Pons (tissue), 1 donor: ENCODE measurements at regions not wholly inside any gene's neighbourhood (a gene's known extent, or its start where the extent isn't known, plus 50 kb on each side); places are given as distances from the start of the nearest gene placed in this dataset.
"Not testable (repeated sequence)": the region's sequence is repeated elsewhere in the genome, so short reads cannot be mapped to it uniquely, and the experiment has no call there.

Source experiments
- DNase-seq: peaks from one replicate; pipeline ENCODE4 v3.0.0-alpha.2; 2016; ENCODE audit warnings: low spot score

DNA sequence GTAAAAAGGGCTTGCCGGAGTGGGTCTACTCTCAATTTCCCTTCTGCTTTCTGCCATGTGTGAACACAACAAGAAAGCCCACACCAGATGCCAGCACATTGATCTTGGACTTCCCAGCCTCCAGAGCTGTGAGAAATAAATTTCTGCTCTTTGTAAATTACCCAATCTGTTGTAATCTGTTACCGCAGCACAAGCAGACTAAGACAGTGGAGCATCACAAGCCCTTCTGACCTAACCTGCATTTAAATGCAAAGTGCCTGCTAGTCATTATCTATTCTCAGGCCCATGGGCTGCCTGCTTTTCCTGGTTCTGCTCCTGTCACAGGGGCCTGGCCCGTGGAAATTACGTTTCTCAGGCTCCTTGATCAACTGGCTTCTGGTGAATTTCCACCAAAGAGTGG is 199.3 kb upstream of the AUTS2 start:
- no peak for DNase-seq

DNA sequence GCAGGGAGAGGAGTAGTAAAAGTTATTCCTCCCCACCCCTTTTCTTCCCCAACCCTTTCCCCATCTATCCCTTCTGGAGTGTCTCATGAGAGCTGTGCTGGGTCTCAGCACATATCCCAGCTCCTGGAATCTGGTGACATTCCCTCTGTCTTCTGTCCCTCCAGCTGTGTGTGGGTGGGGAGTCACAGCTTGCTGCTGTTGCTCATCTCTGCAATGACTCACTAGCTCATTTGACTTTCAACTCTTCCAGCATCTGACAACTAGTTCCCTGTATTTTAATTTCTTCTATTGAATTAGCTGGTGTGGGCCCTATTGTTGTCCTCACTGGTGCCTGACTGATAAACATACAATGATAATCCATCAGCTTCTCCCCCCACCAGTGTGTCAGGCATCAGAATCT is 198.9 kb upstream of the AUTS2 start:
- DNase-seq: peak; percentile 91

DNA sequence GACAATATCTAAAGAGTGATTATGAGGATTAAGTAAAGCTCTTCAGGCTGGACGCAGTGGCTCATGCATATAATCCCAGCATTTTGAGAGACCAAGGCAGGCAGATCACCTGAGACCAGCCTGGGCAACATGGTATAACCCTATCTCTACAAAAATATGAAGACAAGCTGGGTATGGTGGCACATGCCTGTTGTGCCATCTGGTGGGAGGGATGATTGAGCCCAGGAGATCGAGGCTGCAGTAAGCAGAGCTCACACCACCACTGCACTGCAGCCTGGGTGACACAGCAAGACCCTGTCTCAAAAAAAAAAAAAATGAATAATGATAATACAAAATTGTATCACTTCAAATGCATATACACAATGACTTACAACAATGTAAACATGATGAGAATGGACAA is 195.6 kb upstream of the AUTS2 start:
- DNase-seq: no peak

DNA sequence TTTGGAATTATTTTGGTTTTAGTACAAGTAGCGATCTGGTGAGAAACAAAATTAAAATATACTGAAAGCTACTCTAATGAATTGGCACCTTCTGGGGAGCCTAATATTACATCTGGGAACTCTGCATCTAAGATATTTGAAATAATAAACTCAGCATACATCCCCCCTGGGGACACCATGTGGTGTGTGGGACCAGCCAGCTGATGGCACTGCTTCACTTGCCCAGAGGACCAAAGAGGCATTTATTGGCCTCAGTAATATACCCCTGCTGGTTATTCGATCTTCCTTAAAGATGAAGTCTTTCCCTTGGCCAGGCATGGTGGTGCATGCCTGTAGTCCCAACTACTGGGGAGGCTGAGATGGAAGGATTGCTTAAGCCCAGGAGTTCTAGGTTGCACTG is 195.1 kb upstream of the AUTS2 start:
- peak; percentile 35 for DNase-seq

DNA sequence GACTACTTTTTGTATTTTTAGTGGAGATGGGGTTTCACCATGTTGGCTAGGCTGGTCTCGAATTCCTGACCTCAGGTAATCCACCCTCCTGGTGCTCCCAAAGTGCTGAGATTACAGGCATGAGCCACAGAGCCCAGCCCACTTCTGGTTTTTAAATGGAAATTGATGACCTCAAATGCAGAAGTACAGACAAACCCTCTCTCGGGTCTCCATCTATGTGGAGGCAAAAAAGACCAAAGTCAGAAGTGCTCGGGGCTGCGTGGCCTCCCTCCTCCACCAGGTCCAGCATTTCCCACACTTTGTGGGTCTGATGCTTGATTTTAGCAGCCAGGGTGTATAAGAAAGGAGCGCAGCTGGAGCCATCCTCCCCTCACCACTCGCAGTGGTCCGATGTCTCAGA is 187.3 kb upstream of the AUTS2 start:
- DNase-seq: no peak

DNA sequence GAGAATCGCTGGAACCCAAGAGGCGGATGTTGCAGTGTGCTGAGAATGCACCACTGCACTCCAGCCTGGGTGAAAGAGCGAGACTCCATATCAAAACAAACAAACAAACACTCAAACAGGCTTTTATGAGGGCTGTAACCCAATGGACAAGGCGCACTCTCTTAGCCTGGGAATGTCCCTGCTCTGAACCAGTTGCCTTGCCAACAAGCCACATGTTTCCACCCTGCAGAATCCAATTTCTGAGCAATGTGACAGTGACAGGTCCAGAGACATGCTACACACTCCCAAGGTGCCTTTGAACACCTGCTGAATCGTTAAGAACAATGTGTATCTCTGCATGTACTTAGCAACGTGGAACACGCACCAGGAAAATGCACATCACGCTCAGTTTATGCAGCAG is 186.8 kb upstream of the AUTS2 start:
- no peak for DNase-seq

DNA sequence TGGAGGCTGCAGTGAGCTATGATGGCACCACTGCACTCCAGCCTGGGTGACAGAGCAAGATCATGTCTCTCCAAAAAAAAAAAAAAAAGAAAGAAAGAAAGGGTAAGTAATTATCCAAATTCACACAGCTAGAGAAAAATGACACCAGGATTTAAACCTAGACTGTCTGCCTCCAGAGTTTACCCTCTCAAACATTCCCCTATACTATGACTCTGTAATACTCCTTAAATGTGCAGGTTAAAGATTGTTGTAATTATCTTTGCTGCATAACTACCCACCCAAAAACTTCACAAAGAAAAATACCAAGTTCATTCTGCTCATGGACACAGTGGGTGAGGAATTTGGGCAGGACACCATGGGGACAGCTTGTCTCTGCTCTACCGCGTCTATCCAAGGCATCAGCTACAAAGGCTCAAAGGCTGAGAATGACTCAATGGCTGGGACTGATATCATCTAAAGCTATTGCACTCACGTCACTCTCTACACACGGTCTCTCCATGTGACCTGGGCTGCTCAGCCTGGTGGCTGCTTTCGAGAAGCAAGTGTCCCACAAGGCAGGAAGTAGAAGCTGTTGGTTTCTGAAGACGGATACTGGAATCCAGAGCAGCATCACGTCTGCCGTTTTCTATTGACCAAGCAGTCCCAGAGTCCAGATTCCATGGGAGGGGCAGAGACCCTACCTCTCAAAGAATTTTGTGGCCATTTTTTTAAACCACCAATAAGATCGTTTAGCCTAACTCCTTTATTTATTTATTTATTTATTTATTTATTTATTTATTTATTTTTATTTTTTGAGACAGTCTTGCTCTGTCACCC is 185.7 kb upstream of the AUTS2 start:
- DNase-seq: peak; percentile 49

DNA sequence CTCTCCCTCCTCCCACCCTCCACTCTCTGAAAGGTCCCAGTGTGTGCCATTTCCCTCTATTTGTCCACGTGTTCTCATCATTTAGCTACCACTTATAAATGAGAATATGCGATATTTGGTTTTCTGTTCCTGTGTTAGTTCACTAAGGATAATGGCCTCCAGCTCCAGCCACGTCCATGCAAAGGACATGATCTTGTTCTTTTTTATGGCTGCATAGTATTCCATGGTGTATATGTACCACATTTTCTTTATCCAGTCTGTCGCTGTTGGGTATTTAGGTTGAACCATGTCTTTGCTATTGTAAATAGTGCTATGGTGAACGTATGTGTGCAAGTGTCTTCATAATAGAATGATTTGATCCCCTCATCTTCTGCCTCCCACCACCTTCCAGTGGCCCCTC is 183.7 kb upstream of the AUTS2 start:
- no peak for DNase-seq

DNA sequence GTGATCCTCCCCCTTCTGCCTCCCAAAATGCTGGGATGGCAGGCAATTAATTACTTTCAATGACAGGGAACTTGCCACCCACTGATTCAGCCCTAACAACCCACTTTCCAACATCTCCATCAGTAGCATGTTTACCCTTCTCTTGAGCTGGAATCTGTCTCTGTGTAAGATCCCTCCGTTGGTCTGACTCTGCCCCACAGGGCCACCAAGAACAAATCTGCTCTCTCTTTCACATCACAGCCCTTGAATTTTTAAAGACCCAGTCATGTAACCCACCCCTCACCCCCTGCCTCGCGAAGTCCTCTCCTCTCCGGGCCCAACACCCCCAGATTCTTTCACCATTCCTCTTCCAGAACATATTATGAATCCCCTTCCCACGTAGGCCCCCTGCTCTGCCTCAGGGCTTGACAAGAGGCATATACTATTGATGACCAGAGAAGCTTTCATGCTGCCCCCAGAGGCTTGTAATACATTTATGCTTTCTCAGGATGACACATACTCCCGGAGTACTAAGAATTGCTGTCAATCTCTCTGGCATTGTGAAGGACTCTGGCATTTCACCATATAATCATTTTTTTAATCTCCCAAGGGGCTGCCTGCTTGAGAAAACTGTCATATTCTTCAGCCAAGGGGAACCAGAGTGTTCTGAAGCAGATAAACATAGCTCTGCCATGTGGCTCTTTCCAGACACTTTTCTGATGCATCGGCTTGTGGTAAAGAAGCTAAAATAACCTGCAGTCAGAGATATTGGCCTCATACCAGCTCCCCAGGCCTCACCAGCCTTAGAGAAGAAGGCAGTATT is 179.2 kb upstream of the AUTS2 start:
- no peak for DNase-seq

DNA sequence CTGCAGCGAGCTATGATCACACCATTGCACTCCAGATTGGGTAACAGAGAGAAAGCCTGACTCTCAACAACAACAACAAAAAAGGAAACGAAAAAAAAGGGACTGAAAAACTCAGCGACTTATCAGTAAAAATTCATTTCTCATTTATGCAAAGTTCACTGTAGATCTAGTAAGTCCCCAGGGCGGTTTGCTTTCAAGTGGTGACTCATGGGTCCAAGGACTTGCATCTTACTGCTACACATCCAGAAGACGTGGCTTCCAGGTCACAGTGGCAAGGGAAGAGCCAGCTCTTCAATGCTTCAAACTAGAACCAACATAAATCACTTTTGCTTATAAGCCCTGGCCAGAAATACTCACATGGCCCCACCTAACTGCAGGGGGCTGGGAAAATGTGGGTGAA is 178.3 kb upstream of the AUTS2 start:
- no peak for DNase-seq

DNA sequence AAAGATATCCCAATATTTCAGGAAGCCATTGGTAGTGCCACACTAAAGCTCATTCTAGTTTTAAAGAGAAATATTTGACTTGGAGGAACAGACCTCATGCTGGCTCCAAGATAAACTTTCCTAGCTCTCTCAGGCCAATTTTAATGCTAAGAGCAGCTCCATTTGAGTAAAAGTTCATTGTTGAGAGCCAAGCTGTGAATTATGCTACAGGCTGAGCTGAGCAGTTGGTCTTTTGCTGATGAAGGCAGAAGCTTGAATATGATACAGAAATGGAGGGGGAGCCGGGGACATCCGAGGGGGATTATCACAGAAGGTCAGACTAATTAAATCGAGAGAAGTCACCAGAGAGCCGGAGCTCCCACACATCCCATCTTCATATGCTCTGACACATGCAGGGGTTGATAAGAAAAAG is 175.7 kb upstream of the AUTS2 start:
- DNase-seq: no peak

DNA sequence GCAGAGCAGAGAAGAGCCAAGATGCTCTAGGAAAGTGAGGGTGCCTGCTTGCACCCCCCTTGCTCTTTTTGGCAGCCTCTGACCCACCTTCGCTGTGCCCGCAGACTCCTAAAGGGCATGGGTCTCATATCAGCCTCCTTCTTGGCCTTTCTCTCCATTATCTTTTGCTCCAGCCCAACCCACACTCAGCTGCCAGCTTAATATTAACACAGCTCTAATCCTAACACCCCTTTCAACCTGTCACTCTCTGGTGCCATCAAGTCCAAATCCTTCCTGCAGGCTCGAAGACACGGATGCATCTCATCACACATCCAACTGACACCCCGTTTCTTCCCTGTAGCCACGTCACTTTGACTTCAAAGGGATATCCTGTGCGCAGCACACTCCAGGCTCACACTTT is 171.6 kb upstream of the AUTS2 start:
- DNase-seq: no peak

DNA sequence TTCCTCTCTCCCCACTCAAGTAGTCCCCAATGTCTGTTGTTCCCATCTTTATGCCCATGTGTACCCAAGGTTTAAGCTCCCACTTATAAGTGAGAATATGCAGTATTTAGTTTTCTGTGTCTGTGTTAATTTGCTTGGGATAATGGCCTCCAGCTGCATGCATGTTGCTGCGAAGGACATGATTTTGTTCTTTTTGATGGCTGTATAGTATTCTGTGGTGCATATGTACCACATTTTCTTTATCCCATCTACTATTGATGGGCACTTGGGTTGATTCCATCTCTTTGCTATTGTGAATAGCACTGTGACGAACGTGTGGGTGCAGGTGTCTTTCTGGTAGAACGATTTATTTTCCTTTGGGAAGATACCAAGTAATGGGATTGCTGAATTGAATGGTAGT is 170.2 kb upstream of the AUTS2 start:
- DNase-seq: no peak

DNA sequence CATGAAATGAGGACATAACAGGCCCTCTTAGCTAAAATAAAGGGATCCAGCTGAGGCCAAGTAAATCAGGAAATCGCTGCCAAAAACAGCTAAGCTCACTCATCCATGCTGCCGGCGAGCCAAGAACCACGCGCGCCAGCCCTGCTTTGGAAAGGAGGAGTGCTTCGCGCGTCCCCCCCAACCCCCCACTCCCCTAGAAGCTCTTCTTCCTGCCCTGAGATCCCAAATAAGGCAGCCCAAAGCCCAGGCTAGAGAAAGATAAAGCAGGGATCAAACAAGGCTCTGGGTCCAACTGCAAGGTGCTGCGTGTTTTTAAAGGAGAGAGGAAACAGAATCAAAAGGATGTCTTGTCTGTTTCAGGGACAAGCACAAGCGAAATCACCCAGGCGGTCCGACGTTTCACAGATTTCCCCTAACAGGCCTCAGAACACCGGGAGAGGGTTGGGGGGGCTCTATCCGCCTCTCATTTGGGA is 168.3 kb upstream of the AUTS2 start:
- peak; percentile 45 for DNase-seq

DNA sequence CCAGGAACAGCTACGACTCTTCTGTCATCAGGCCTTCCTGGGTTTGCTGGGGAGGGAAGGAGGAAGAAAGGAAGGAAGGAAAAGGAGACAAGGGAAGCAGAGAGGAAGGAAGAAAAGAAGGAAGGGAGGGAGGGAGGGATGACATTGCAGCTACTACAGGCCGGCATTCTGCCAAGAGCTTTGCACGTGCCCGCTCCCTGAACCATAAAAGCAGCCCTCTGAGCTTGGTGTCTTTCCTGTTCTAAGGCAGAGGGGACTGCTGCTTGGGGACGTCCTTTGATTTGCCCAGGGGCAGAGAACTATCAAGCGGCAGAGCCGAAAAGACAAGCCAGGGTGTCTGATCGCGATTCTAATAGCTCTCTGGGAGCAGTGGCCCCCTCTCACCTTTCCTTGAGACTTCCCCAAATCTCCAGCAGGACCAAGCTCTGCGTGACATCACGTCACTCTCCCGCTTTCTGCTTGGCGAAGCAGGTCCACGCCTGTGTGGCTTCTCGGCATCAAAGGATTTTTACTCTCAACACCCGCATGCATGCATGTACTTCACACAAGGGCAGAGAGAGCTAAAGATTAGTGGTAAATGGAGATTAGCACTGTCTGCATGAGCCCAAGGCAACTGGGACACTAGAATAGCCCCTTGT is 167.8 kb upstream of the AUTS2 start:
- no peak for DNase-seq

DNA sequence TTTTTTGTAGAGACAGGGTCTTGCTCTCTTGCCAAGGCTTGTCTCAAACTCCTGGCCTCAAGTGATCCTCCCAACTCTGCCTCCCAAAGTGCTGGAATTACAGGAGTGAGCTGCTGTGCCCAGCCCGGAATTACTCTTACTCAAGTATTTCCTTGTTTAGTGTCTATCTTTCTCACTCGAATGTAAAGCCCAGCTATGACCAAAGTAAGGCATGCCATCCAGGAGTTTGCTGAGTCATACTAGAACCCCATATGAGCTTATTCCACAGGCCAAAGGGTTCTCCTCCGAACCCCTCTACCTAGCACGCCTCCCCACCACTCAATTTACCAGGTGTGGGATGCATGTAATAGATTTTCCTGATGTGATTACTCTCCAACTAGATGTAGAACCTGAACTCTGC is 166.6 kb upstream of the AUTS2 start:
- DNase-seq: no peak

DNA sequence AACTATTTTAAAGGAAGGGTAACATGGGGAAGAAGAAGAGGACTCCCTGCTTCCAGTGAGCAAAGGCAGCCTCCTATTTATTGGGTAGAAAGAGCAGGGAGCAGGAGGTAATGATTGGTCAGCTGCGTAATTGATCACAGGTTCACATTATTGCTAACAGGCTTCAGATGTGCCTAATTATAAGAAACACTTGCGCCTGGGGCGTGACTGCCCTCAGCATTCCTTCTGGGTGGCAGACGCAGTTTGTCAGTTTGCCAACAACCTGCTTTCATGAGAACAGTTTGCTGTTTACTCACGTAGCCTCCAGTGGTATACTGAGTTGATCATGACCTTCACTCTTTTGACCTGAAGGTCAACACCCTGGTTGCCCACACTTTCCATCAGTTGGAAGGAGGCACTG is 166.0 kb upstream of the AUTS2 start:
- not testable (repeated sequence) for DNase-seq

DNA sequence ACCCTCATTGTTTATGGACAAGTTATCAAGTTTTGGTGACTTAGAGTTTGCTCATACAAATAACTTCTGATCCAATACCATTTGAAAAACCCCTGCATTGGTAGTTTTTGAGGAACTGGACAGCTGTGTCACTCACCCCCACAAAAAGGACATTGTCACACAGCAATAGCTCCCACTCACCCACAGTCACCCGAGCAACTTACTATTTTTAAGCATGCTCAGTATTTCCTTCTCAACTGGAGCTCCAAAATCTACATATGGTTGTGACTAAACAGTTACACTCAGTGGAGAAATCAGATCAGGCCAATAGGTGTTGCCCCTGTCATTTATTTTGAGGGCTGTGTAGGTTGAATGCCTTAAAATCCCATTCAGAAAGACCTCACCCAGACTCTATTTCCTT is 165.2 kb upstream of the AUTS2 start:
- DNase-seq: no peak

DNA sequence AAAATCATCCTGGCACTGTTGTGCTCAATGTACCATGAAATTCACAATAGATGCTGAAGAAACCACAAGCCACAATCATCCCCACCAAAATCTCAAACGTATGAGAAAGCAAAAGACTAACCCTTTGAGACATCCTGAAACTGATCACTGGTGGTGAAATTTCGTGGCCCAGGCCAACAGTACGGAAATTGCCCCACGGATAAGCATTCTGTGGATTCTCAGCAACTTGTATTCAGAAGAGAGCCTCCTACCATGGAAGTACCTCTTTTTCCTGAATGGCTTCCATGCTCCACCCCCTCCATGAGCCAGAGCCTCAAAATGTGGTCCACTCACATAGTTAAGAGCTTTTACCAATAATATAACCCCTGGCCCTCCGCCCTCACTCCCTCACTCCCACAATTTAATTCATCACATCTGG is 163.9 kb upstream of the AUTS2 start:
- DNase-seq: no peak

DNA sequence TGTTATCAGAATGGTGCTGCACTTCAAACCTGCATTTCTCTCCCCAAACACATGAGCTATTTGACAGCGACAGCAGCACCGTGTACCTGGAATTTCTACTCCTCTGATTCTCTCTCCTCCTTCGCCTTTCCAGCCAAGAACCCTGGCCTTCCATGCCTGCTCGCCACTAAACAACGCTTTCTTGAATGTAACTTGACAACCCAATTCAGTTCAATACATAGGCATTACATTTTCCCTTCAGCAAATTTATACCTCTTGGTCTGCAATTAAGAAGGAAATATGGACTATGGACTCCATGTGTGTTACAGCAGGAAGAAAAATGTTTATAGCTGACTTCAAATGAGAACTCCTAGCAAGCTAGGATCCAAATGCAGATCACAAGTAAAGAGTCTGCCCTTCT is 162.6 kb upstream of the AUTS2 start:
- no peak for DNase-seq

DNA sequence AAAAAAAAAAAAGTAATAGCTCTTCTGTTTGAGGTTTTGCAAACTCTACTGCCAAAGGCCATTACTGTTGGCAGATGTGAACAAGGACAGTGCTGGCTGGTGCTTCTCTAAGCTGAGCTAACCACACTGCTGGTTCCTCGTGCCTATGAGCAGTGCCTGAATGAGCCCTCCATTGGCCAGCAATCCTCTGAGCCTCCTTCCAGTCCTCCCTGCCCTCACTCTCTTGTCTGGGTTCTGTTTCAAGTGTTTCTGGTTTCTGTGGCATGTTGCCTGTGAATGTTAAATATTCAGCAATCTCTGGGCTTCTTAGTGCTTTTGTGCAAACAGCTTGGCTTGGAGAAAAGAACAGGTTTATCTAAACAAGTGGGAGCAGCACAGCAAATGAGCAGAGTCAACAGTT is 161.3 kb upstream of the AUTS2 start:
- no peak for DNase-seq

DNA sequence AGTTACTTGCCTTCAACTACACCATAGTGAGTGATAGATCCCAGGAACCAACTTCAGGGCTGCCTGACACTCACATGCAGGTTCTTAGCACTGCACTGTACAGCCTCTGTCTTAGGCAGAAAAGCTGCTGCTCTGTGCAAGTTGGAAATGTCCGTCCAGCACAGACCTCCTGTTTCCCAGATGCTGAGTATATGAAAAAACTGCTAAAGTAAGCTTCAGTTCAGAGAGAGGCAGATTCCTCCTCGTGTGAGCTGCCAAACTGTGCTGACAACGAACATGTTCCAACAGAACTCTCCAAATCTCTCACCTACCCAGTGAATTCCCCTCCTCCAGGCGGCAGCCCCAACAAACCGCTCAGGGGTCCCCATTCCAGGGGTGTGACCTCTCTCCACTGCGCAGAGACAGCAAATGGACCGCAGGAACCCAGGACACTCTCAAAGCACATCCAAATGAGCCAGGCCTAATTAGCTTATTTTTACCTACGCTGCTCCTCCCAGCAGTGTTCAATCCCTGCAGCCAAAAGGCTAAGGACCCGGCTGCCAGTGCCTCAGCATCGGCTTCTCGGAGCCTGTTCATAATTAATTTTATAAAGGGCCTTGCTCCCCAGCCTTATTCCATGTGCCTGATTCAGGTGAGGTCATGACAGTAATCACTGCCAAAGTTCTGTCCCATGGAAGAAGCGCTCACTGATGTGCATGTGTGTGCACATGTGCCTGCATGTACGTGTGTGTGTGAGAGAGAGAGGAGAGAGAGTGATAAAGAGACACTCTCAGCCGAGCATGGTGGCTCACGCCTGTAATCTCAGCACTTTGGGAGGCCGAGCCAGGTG is 159.5 kb upstream of the AUTS2 start:
- no peak for DNase-seq
